ENCODE measurements at regions not wholly inside any gene's neighbourhood (a gene's known extent, or its start where the extent isn't known, plus 50 kb on each side); places are given as distances from the start of the nearest gene placed in this dataset.

DNA sequence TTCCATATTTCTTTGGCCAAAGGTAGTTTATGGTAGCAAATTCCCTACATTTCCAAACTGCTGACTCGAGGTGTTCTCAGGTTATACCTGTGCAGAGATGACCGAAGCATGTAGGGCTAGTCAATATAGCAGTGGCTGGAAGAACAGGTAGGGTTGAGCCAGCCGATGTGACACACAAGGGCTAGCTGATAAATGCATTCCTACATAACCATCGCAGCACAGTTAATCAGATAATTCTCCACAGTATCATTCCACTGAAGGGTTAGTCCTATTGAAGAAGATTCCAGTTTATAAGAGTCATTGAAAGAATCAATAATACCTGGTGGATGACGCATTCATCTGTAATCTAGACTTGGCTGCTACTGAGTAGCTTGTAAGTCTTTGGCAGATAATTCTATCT, 220.0 kb downstream of the KIF20B start:
- H3K4me3 ChIP-seq (ENCODE audit: control extremely low read depth in 1 of 5, extremely low read depth in 1 of 5, insufficient read depth in 1 of 5, low read depth in 2 of 5, low read length in 4 of 5) = no peak overlapping the region
- intact Hi-C loops (cut with micrococcal nuclease) = no loop called here
- ATAC-seq (ENCODE audit: low read depth) = no peak
- no peaks in the 10 kb centered on the region for H3K4me1 ChIP-seq (ENCODE audit: control insufficient read depth in 2 of 2, insufficient read depth in 2 of 2, low read length in 2 of 2)
- no peak overlapping the region for H3K27ac ChIP-seq (ENCODE audit: low read length in 2 of 2)
- ChIA-PET POLR2A (no interaction called here), CTCF (no interaction called here)
- H3K36me3 ChIP-seq (replicated peaks in 1 of 2; ENCODE audit: control extremely low read depth in 1 of 2, control insufficient read depth in 1 of 2, extremely low read depth in 1 of 2, insufficient read depth in 2 of 2, low read length in 1 of 2) = peaks cover 0 to 1% of the 10 kb centered on the region in 2 experiments
- H3K9ac ChIP-seq (ENCODE audit: low read length) = no peak overlapping the region
- no peak overlapping the region for H2AFZ ChIP-seq (ENCODE audit: insufficient read depth, low read depth, low read length, poor library complexity, severe bottlenecking)
- Mint-ChIP-seq H3K4me1 (no peaks in the 10 kb centered on the region), H3K27me3 (no peaks in the 10 kb centered on the region), H3K4me3 (no peak overlapping the region), H3K27ac (no peak overlapping the region), H3K9me3 (ENCODE audit: insufficient read depth) (no peaks in the 10 kb centered on the region)
- H4K20me1 ChIP-seq (ENCODE audit: control insufficient read depth, insufficient read depth, low read length, poor library complexity, severe bottlenecking) = no peaks in the 10 kb centered on the region
- 100% methylated on average over 1 of the region's 5 CpGs for WGBS (ENCODE audit: insufficient coverage)
- no peaks in the 10 kb centered on the region for H3K79me2 ChIP-seq (ENCODE audit: control insufficient read depth, insufficient read depth, low read length)
- DNase-seq = no peak
- no peak overlapping the region for H3K4me2 ChIP-seq (replicated peaks; ENCODE audit: low read depth, low read length, poor library complexity, severe bottlenecking)
- no peak for TF ChIP-seq EZH2 (IDR thresholded peaks at IDR 0.05; ENCODE audit: borderline replicate concordance, insufficient read depth, low read depth, low read length, poor library complexity, severe bottlenecking)
- TF ChIP-seq, protein P1, sequence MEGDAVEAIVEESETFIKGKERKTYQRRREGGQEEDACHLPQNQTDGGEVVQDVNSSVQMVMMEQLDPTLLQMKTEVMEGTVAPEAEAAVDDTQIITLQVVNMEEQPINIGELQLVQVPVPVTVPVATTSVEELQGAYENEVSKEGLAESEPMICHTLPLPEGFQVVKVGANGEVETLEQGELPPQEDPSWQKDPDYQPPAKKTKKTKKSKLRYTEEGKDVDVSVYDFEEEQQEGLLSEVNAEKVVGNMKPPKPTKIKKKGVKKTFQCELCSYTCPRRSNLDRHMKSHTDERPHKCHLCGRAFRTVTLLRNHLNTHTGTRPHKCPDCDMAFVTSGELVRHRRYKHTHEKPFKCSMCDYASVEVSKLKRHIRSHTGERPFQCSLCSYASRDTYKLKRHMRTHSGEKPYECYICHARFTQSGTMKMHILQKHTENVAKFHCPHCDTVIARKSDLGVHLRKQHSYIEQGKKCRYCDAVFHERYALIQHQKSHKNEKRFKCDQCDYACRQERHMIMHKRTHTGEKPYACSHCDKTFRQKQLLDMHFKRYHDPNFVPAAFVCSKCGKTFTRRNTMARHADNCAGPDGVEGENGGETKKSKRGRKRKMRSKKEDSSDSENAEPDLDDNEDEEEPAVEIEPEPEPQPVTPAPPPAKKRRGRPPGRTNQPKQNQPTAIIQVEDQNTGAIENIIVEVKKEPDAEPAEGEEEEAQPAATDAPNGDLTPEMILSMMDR (IDR thresholded peaks at IDR 0.05) = no peak
- no peaks in the 10 kb centered on the region for H3K9me3 ChIP-seq (ENCODE audit: control extremely low read depth in 1 of 3, control insufficient read depth in 2 of 3, insufficient read depth in 1 of 3, low read length in 2 of 3)
- no peaks in the 10 kb centered on the region for H3K27me3 ChIP-seq (replicated peaks in 1 of 4; ENCODE audit: control extremely low read depth in 1 of 4, control insufficient read depth in 3 of 4, insufficient read depth in 4 of 4, low read length in 3 of 4)

DNA sequence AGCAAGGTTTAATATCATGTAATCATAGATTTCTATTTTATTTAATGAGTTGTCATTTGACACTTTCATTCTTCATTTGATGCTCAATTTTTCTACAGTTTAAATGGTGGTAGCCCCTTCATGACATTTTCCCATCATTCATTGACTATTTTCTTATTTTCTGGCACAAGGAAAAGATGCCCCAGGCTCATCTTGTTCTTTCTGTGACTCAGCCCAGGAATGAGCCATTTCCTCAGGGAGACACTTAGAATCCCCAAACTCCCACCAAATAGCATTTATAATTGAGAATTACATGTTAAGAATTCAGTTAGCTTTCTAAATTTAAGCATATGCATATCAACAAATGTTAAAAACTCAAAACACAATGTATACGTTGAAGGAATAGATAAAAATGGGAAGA, 222.3 kb downstream of the KIF20B start:
- Histone ChIP-seq H3K27me3 (replicated peaks in 1 of 4; ENCODE audit: control extremely low read depth in 1 of 4, control insufficient read depth in 3 of 4, insufficient read depth in 4 of 4, low read length in 3 of 4) (no peaks in the 10 kb centered on the region), H3K4me2 (replicated peaks; ENCODE audit: low read depth, low read length, poor library complexity, severe bottlenecking) (no peak overlapping the region), H3K9me3 (ENCODE audit: control extremely low read depth in 1 of 3, control insufficient read depth in 2 of 3, insufficient read depth in 1 of 3, low read length in 2 of 3) (no peaks in the 10 kb centered on the region), H4K20me1 (ENCODE audit: control insufficient read depth, insufficient read depth, low read length, poor library complexity, severe bottlenecking) (no peaks in the 10 kb centered on the region), H3K4me3 (ENCODE audit: control extremely low read depth in 1 of 5, extremely low read depth in 1 of 5, insufficient read depth in 1 of 5, low read depth in 2 of 5, low read length in 4 of 5) (no peak overlapping the region), H3K79me2 (ENCODE audit: control insufficient read depth, insufficient read depth, low read length) (no peaks in the 10 kb centered on the region), H3K27ac (ENCODE audit: low read length in 2 of 2) (no peak overlapping the region), H3K4me1 (ENCODE audit: control insufficient read depth in 2 of 2, insufficient read depth in 2 of 2, low read length in 2 of 2) (no peaks in the 10 kb centered on the region), H3K9ac (ENCODE audit: low read length) (no peak overlapping the region), H3K36me3 (replicated peaks in 1 of 2; ENCODE audit: control extremely low read depth in 1 of 2, control insufficient read depth in 1 of 2, extremely low read depth in 1 of 2, insufficient read depth in 2 of 2, low read length in 1 of 2) (peaks cover 0 to 1% of the 10 kb centered on the region in 2 experiments), H2AFZ (ENCODE audit: insufficient read depth, low read depth, low read length, poor library complexity, severe bottlenecking) (no peak overlapping the region)
- intact Hi-C loops (cut with micrococcal nuclease) = no loop called here
- CTCF ChIA-PET = no interaction called here
- H3K27ac Mint-ChIP-seq = no peak overlapping the region
- WGBS (ENCODE audit: insufficient coverage) = no CpG with 5 or more reads among the region's 1 CpG
- TF ChIP-seq EZH2 (IDR thresholded peaks at IDR 0.05; ENCODE audit: borderline replicate concordance, insufficient read depth, low read depth, low read length, poor library complexity, severe bottlenecking) = no peak
- TF ChIP-seq, protein P1 (IDR thresholded peaks at IDR 0.05) = no peak
- peaks cover 4% of the 10 kb centered on the region for H3K27me3 Mint-ChIP-seq
- no peak for DNase-seq
- H3K4me3 Mint-ChIP-seq = no peak overlapping the region
- H3K9me3 Mint-ChIP-seq (ENCODE audit: insufficient read depth) = no peaks in the 10 kb centered on the region
- ATAC-seq (ENCODE audit: low read depth) = no peak
- POLR2A ChIA-PET = no interaction called here
- H3K4me1 Mint-ChIP-seq = no peaks in the 10 kb centered on the region

Measured in B cell (primary cell).